Loucy (cell line): ENCODE measurements at regions not wholly inside any gene's neighbourhood (a gene's known extent, or its start where the extent isn't known, plus 50 kb on each side); places are given as distances from the start of the nearest gene placed in this dataset.

Source experiments
- EZH2phosphoT487 ChIP-seq: fragments of 200-600 bp; IDR thresholded peaks from 2 replicates; pipeline ENCODE4 v1.6.1; 2018; ENCODE audit warnings: antibody characterized with exemption, mild to moderate bottlenecking, moderate library complexity, borderline replicate concordance
- TF ChIP-seq, protein P1 (sequence below): fragments of 200-600 bp; sonication (generic); conservative IDR thresholded peaks from 2 replicates; pipeline ENCODE4 v1.5.1; 2014; ENCODE audit warnings: mild to moderate bottlenecking, antibody characterized with exemption, low read length

DNA sequence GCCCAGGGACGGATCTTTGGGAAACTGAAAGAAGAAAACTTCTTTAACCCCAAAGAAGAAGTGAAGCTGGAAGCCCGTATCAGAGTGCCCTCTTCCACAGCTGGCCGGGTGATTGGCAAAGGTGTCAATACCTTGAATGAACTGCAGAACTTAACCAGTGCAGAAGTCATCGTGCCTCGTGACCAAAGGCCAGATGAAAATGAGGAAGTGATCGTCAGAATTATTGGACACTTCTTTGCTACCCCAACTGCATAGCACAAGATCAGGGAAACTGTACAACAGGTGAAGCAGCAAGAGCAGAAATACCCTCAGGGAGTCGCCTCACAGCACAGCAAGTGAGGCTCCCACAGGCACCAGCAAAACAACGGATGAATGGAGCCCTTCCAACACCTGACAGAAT lies 114.0 kb downstream of the NBPF12 start:
- TF ChIP-seq, protein P1, sequence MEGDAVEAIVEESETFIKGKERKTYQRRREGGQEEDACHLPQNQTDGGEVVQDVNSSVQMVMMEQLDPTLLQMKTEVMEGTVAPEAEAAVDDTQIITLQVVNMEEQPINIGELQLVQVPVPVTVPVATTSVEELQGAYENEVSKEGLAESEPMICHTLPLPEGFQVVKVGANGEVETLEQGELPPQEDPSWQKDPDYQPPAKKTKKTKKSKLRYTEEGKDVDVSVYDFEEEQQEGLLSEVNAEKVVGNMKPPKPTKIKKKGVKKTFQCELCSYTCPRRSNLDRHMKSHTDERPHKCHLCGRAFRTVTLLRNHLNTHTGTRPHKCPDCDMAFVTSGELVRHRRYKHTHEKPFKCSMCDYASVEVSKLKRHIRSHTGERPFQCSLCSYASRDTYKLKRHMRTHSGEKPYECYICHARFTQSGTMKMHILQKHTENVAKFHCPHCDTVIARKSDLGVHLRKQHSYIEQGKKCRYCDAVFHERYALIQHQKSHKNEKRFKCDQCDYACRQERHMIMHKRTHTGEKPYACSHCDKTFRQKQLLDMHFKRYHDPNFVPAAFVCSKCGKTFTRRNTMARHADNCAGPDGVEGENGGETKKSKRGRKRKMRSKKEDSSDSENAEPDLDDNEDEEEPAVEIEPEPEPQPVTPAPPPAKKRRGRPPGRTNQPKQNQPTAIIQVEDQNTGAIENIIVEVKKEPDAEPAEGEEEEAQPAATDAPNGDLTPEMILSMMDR: no peak
- TF ChIP-seq EZH2phosphoT487: no peak
